Globus pallidus (tissue), 1 donor: ENCODE measurements at regions not wholly inside any gene's neighbourhood (a gene's known extent, or its start where the extent isn't known, plus 50 kb on each side); places are given as distances from the start of the nearest gene placed in this dataset.
A peak's percentile ranks its signal among the peaks of the same experiment; 100 is the strongest.

Experiments used
- DNase-seq: peaks from one replicate; pipeline ENCODE4 v3.0.0-alpha.2; 2015; ENCODE audit warnings: low spot score

GRCh38 chr11:126129727-126130671, 67.3 kb upstream of the CDON start:
- no peak for DNase-seq

GRCh38 chr11:126127898-126128297, 65.2 kb upstream of the CDON start:
- no peak for DNase-seq

GRCh38 chr11:126127284-126127845, 64.7 kb upstream of the CDON start:
- no peak for DNase-seq

- DNase-seq = no peak
Observed at GRCh38 chr11:126124231-126124661, 61.6 kb upstream of the CDON start.

GRCh38 chr11:126123686-126124085, 61.0 kb upstream of the CDON start:
- DNase-seq = no peak

GRCh38 chr11:126122863-126123262, 60.2 kb upstream of the CDON start:
- no peak for DNase-seq

- no peak for DNase-seq
Observed at GRCh38 chr11:126121296-126121695, 58.6 kb upstream of the CDON start.

- DNase-seq = peak; percentile 16
Observed at GRCh38 chr11:126118806-126119205, 56.1 kb upstream of the CDON start.

GRCh38 chr11:126115816-126116331, 53.2 kb upstream of the CDON start:
- peak; percentile 25 for DNase-seq

- no peak for DNase-seq
Observed at GRCh38 chr11:126115127-126115495, 52.4 kb upstream of the CDON start.

GRCh38 chr11:126114486-126115126, 51.9 kb upstream of the CDON start:
- no peak for DNase-seq

GRCh38 chr11:126113963-126114362, 51.3 kb upstream of the CDON start:
- DNase-seq = no peak

GRCh38 chr11:126113515-126113957, 50.9 kb upstream of the CDON start:
- no peak for DNase-seq

- DNase-seq = no peak
Observed at GRCh38 chr11:126113012-126113411, 50.3 kb upstream of the CDON start.

GRCh38 chr11:126112547-126112946, 49.9 kb upstream of the CDON start:
- no peak for DNase-seq
